Esophagus muscularis mucosa (tissue), 4 donors: ENCODE measurements at regions not wholly inside any gene's neighbourhood (a gene's known extent, or its start where the extent isn't known, plus 50 kb on each side); places are given as distances from the start of the nearest gene placed in this dataset.

Experiments
- DNase-seq: peaks from one replicate; pipeline ENCODE4 v3.0.0-alpha.2; 2017; ENCODE audit errors: extremely low spot score
- H3K27ac ChIP-seq, 4 donors: fragments of 200-600 bp; sonication (generic); replicated peaks in 1 of 4; 1 replicate in 3 of 4; 2 replicates in 1 of 4; pipeline ENCODE4 v1.5.1; 2016 to 2019; ENCODE audit warnings: mild to moderate bottlenecking in 1 of 4
- H3K27me3 ChIP-seq, 4 donors: fragments of 200-600 bp; sonication (generic); one replicate each; pipeline versions ENCODE4 v1.5.1 to v1.6.0; 2016 to 2019
- H3K36me3 ChIP-seq, 4 donors: fragments of 200-600 bp; sonication (generic); one replicate each; pipeline ENCODE4 v1.5.1; 2016 to 2019
- H3K4me1 ChIP-seq, 4 donors: fragments of 200-600 bp; sonication (generic); one replicate each; pipeline ENCODE4 v1.5.1; 2016 to 2019
- H3K4me3 ChIP-seq, 4 donors: fragments of 200-600 bp; sonication (generic); 1 replicate in 2 of 4; 2 replicates in 2 of 4; pipeline ENCODE4 v1.5.1; 2016 to 2019; ENCODE audit warnings: mild to moderate bottlenecking in 4 of 4, moderate library complexity in 1 of 4
- H3K9me3 ChIP-seq, 4 donors: fragments of 200-600 bp; sonication (generic); 1 replicate in 3 of 4; 2 replicates in 1 of 4; pipeline ENCODE4 v1.5.1; 2016 to 2019
- CTCF ChIP-seq, 3 experiments: fragments of 200-600 bp in 2 of 3; fragments of 450-650 bp in 1 of 3; sonication (generic) in 2 of 3; IDR thresholded peaks; one replicate each; pipeline ENCODE4 v1.5.1; 2017 to 2019; ENCODE audit warnings: antibody characterized with exemption in 3 of 3, mild to moderate bottlenecking in 2 of 3, moderate library complexity in 1 of 3
- EP300 ChIP-seq: sonication (generic); formaldehyde crosslinking; IDR thresholded peaks from one replicate; pipeline ENCODE4 v1.6.1; 2017; ENCODE audit warnings: antibody characterized with exemption
- POLR2A ChIP-seq: fragments of 450-650 bp; IDR thresholded peaks from one replicate; pipeline ENCODE4 v1.6.1; 2017; ENCODE audit warnings: antibody characterized with exemption, moderate library complexity, mild to moderate bottlenecking, low read depth
- POLR2AphosphoS5 ChIP-seq, 2 donors: sonication (generic); formaldehyde crosslinking; IDR thresholded peaks; one replicate each; pipeline ENCODE4 v1.6.1; 2017; ENCODE audit warnings: antibody characterized with exemption in 2 of 2
- WGBS: methylation state at CpG from one replicate; pipeline ENCODE4 v1.1.5; 2018; 5-methylcytosine and 5-hydroxymethylcytosine counted together
- intact Hi-C: fragments of 100-400 bp; cut with DNase I; formaldehyde crosslinking; loops from one replicate; pipeline ENCODE4 v1.15.1; 2023

- no peak overlapping the region for H3K27ac ChIP-seq
- H3K4me1 ChIP-seq, result no peaks in the 10 kb centered on the region
- TF ChIP-seq EP300 (no peak), POLR2A (no peak), CTCF (IDR thresholded peaks at IDR 0.05) (no peak), POLR2AphosphoS5 (IDR thresholded peaks at IDR 0.05) (no peak)
- no peaks in the 10 kb centered on the region for H3K9me3 ChIP-seq
- no peaks in the 10 kb centered on the region for H3K27me3 ChIP-seq
- no peak overlapping the region for H3K4me3 ChIP-seq
- WGBS, result 80% methylated on average over 3 of the region's 3 CpGs
- intact Hi-C loops, result no loop called here
- DNase-seq, result no peak
- no peaks in the 10 kb centered on the region for H3K36me3 ChIP-seq
Observed at GRCh38 chr9:79151791-79152190, 420.0 kb upstream of the TLE4 start.

- intact Hi-C loops, result no loop called here
- TF ChIP-seq EP300, result no peak
- no peak for TF ChIP-seq POLR2AphosphoS5 (IDR thresholded peaks at IDR 0.05)
- TF ChIP-seq CTCF (IDR thresholded peaks at IDR 0.05), result no peak
- no peak for TF ChIP-seq POLR2A
- H3K9me3 ChIP-seq, result no peaks in the 10 kb centered on the region
- DNase-seq, result no peak
- H3K36me3 ChIP-seq, result no peaks in the 10 kb centered on the region
- 42% methylated on average over 2 of the region's 2 CpGs for WGBS
- H3K27me3 ChIP-seq, result no peaks in the 10 kb centered on the region
- no peaks in the 10 kb centered on the region for H3K4me1 ChIP-seq
- no peak overlapping the region for H3K4me3 ChIP-seq
- H3K27ac ChIP-seq, result no peak overlapping the region
Observed at GRCh38 chr9:79152306-79152705, 419.5 kb upstream of the TLE4 start.

- intact Hi-C loops, result no loop called here
- WGBS, result 21% methylated on average over 2 of the region's 2 CpGs
- H3K27ac ChIP-seq, result no peak overlapping the region
- DNase-seq, result no peak
- no peaks in the 10 kb centered on the region for H3K36me3 ChIP-seq
- TF ChIP-seq POLR2A (no peak), POLR2AphosphoS5 (IDR thresholded peaks at IDR 0.05) (no peak), EP300 (no peak), CTCF (IDR thresholded peaks at IDR 0.05) (no peak)
- H3K4me3 ChIP-seq, result no peak overlapping the region
- H3K27me3 ChIP-seq, result no peaks in the 10 kb centered on the region
- no peaks in the 10 kb centered on the region for H3K9me3 ChIP-seq
- no peaks in the 10 kb centered on the region for H3K4me1 ChIP-seq
Observed at GRCh38 chr9:79154806-79155205, 417.0 kb upstream of the TLE4 start.

- WGBS, result 67% methylated on average over 1 of the region's 1 CpG
- Histone ChIP-seq H3K4me1 (no peaks in the 10 kb centered on the region), H3K27me3 (no peaks in the 10 kb centered on the region), H3K9me3 (no peaks in the 10 kb centered on the region), H3K36me3 (no peaks in the 10 kb centered on the region), H3K27ac (no peak overlapping the region), H3K4me3 (no peak overlapping the region)
- no peak for DNase-seq
- TF ChIP-seq CTCF (IDR thresholded peaks at IDR 0.05), result no peak
- TF ChIP-seq POLR2AphosphoS5 (IDR thresholded peaks at IDR 0.05), result no peak
- no peak for TF ChIP-seq EP300
- TF ChIP-seq POLR2A, result no peak
- intact Hi-C loops, result no loop called here
Observed at GRCh38 chr9:79155308-79155707, 416.5 kb upstream of the TLE4 start.

- WGBS, result 98% methylated on average over 2 of the region's 2 CpGs
- TF ChIP-seq POLR2AphosphoS5 (IDR thresholded peaks at IDR 0.05) (no peak), EP300 (no peak), POLR2A (no peak), CTCF (IDR thresholded peaks at IDR 0.05) (no peak)
- Histone ChIP-seq H3K4me3 (no peak overlapping the region), H3K27ac (no peak overlapping the region), H3K36me3 (no peaks in the 10 kb centered on the region), H3K27me3 (no peaks in the 10 kb centered on the region), H3K4me1 (peaks cover 0 to 7% (median 0%) of the 10 kb centered on the region in 4 donors), H3K9me3 (no peaks in the 10 kb centered on the region)
- DNase-seq, result no peak
- intact Hi-C loops, result no loop called here
Observed at GRCh38 chr9:79163544-79163943, 408.2 kb upstream of the TLE4 start.
